Activated T-helper 2 cell treated with anti-CD3 and anti-CD28 coated beads, Interferon-gamma antibody, Interleukin-2, Interleukin-4, amounts not matched to agents 10 μg/mL and 5 μg/mL and 100 μg/mL, durations not matched to agents 14 hours and 24 hours and 36 hours (primary cell): ENCODE measurements at regions not wholly inside any gene's neighbourhood (a gene's known extent, or its start where the extent isn't known, plus 50 kb on each side); places are given as distances from the start of the nearest gene placed in this dataset.
"Not testable (repeated sequence)": the region's sequence is repeated elsewhere in the genome, so short reads cannot be mapped to it uniquely, and the experiment has no call there.

ENCODE experiments used
- DNase-seq: peaks from one replicate; pipeline ENCODE4 v3.0.0; 2021; ENCODE audit warnings: low spot score
- H3K27ac Mint-ChIP-seq: one replicate; pipeline ENCODE4 v1.8.0; 2021; ENCODE audit warnings: mixed read lengths
- H3K27me3 Mint-ChIP-seq: one replicate; pipeline ENCODE4 v1.8.0; 2021; ENCODE audit warnings: low read depth, mixed read lengths
- H3K36me3 Mint-ChIP-seq: one replicate; pipeline ENCODE4 v1.8.0; 2021; ENCODE audit warnings: low read depth, mixed read lengths
- H3K4me1 Mint-ChIP-seq: one replicate; pipeline ENCODE4 v1.8.0; 2021; ENCODE audit warnings: low read depth, mixed read lengths
- H3K4me3 Mint-ChIP-seq: one replicate; pipeline ENCODE4 v1.8.0; 2021; ENCODE audit warnings: low read depth, mild to moderate bottlenecking, moderate library complexity, mixed read lengths
- H3K9me3 Mint-ChIP-seq: one replicate; pipeline ENCODE4 v1.8.0; 2021; ENCODE audit warnings: mixed read lengths
- intact Hi-C: fragments of 100-400 bp; cut with micrococcal nuclease; formaldehyde crosslinking; loops from one replicate; pipeline ENCODE4 v1.15.1; 2023

- no peaks in the 10 kb centered on the region for H3K4me1 Mint-ChIP-seq
- H3K27me3 Mint-ChIP-seq = no peaks in the 10 kb centered on the region
- H3K27ac Mint-ChIP-seq = no peak overlapping the region
- H3K9me3 Mint-ChIP-seq = no peaks in the 10 kb centered on the region
- no peak overlapping the region for H3K4me3 Mint-ChIP-seq
- intact Hi-C loops = no loop called here
- H3K36me3 Mint-ChIP-seq = no peaks in the 10 kb centered on the region
- no peak for DNase-seq
Observed at GRCh38 chr3:81339040-81339845, 422.2 kb downstream of the GBE1 start.

GRCh38 chr3:81336470-81336869 is 425.0 kb downstream of the GBE1 start:
- intact Hi-C loops = no loop called here
- no peak for DNase-seq
- no peaks in the 10 kb centered on the region for H3K36me3 Mint-ChIP-seq
- H3K27me3 Mint-ChIP-seq = no peaks in the 10 kb centered on the region
- H3K4me3 Mint-ChIP-seq = no peak overlapping the region
- no peaks in the 10 kb centered on the region for H3K9me3 Mint-ChIP-seq
- H3K27ac Mint-ChIP-seq = no peak overlapping the region
- H3K4me1 Mint-ChIP-seq = no peaks in the 10 kb centered on the region

GRCh38 chr3:81329835-81330234 is 431.6 kb downstream of the GBE1 start:
- H3K27me3 Mint-ChIP-seq, H3K27ac Mint-ChIP-seq, H3K9me3 Mint-ChIP-seq, H3K4me3 Mint-ChIP-seq, DNase-seq, H3K4me1 Mint-ChIP-seq, intact Hi-C loops, H3K36me3 Mint-ChIP-seq: not testable (repeated sequence)

GRCh38 chr3:81326245-81326644 is 435.2 kb downstream of the GBE1 start:
- Mint-ChIP-seq H3K27ac (no peak overlapping the region), H3K27me3 (no peaks in the 10 kb centered on the region), H3K4me1 (no peaks in the 10 kb centered on the region), H3K36me3 (no peaks in the 10 kb centered on the region), H3K4me3 (no peak overlapping the region), H3K9me3 (no peaks in the 10 kb centered on the region)
- intact Hi-C loops = no loop called here
- no peak for DNase-seq

GRCh38 chr3:81320862-81321261 is 440.6 kb downstream of the GBE1 start:
- intact Hi-C loops = no loop called here
- Mint-ChIP-seq H3K36me3 (no peaks in the 10 kb centered on the region), H3K4me1 (no peaks in the 10 kb centered on the region), H3K4me3 (no peak overlapping the region), H3K27me3 (no peaks in the 10 kb centered on the region), H3K27ac (no peak overlapping the region), H3K9me3 (no peaks in the 10 kb centered on the region)
- no peak for DNase-seq

- H3K36me3 Mint-ChIP-seq = no peaks in the 10 kb centered on the region
- no peak overlapping the region for H3K27ac Mint-ChIP-seq
- no peaks in the 10 kb centered on the region for H3K27me3 Mint-ChIP-seq
- no peaks in the 10 kb centered on the region for H3K4me1 Mint-ChIP-seq
- H3K4me3 Mint-ChIP-seq = no peak overlapping the region
- no peak for DNase-seq
- H3K9me3 Mint-ChIP-seq = no peaks in the 10 kb centered on the region
- intact Hi-C loops = no loop called here
Observed at GRCh38 chr3:81315030-81315429, 446.4 kb downstream of the GBE1 start.

- no peaks in the 10 kb centered on the region for H3K9me3 Mint-ChIP-seq
- no peaks in the 10 kb centered on the region for H3K36me3 Mint-ChIP-seq
- no peaks in the 10 kb centered on the region for H3K4me1 Mint-ChIP-seq
- no peak overlapping the region for H3K27ac Mint-ChIP-seq
- intact Hi-C loops = no loop called here
- DNase-seq = no peak
- H3K27me3 Mint-ChIP-seq = no peaks in the 10 kb centered on the region
- no peak overlapping the region for H3K4me3 Mint-ChIP-seq
Observed at GRCh38 chr3:81311321-81311720, 450.1 kb downstream of the GBE1 start.

GRCh38 chr3:81308306-81308705 is 453.1 kb downstream of the GBE1 start:
- DNase-seq = no peak
- Mint-ChIP-seq H3K27ac (no peak overlapping the region), H3K9me3 (no peaks in the 10 kb centered on the region), H3K4me3 (no peak overlapping the region), H3K27me3 (no peaks in the 10 kb centered on the region), H3K4me1 (no peaks in the 10 kb centered on the region), H3K36me3 (no peaks in the 10 kb centered on the region)
- intact Hi-C loops = no loop called here

- Mint-ChIP-seq H3K4me1 (no peaks in the 10 kb centered on the region), H3K4me3 (no peak overlapping the region), H3K27me3 (no peaks in the 10 kb centered on the region), H3K36me3 (no peaks in the 10 kb centered on the region), H3K9me3 (no peaks in the 10 kb centered on the region), H3K27ac (no peak overlapping the region)
- intact Hi-C loops = no loop called here
- DNase-seq = no peak
Observed at GRCh38 chr3:81307221-81307620, 454.2 kb downstream of the GBE1 start.

- no peaks in the 10 kb centered on the region for H3K4me1 Mint-ChIP-seq
- no peak for DNase-seq
- no peaks in the 10 kb centered on the region for H3K9me3 Mint-ChIP-seq
- no peaks in the 10 kb centered on the region for H3K27me3 Mint-ChIP-seq
- no peaks in the 10 kb centered on the region for H3K36me3 Mint-ChIP-seq
- no peak overlapping the region for H3K27ac Mint-ChIP-seq
- H3K4me3 Mint-ChIP-seq = no peak overlapping the region
- intact Hi-C loops = loop anchor here (5.0 kb wide), 1 partner anchor 184 kb away; no protein-coding TSS in a partner anchor
Observed at GRCh38 chr3:81303321-81303720, 458.1 kb downstream of the GBE1 start.

- Mint-ChIP-seq H3K4me1 (no peaks in the 10 kb centered on the region), H3K4me3 (no peak overlapping the region), H3K9me3 (no peaks in the 10 kb centered on the region), H3K27me3 (no peaks in the 10 kb centered on the region), H3K27ac (no peak overlapping the region), H3K36me3 (no peaks in the 10 kb centered on the region)
- intact Hi-C loops = loop anchor here (5.0 kb wide), 1 partner anchor 185 kb away; no protein-coding TSS in a partner anchor
- DNase-seq = no peak
Observed at GRCh38 chr3:81302045-81302444, 459.4 kb downstream of the GBE1 start.

- no peaks in the 10 kb centered on the region for H3K36me3 Mint-ChIP-seq
- intact Hi-C loops = loop anchor here (5.0 kb wide), 1 partner anchor 186 kb away; no protein-coding TSS in a partner anchor
Observed at GRCh38 chr3:81301230-81301629, 460.2 kb downstream of the GBE1 start.

GRCh38 chr3:81300324-81300927 is 461.0 kb downstream of the GBE1 start:
- H3K4me1 Mint-ChIP-seq = no peaks in the 10 kb centered on the region
- intact Hi-C loops = loop anchor here (5.0 kb wide), 1 partner anchor 187 kb away; no protein-coding TSS in a partner anchor
- no peak overlapping the region for H3K27ac Mint-ChIP-seq
- no peak overlapping the region for H3K4me3 Mint-ChIP-seq
- H3K36me3 Mint-ChIP-seq = no peaks in the 10 kb centered on the region
- H3K27me3 Mint-ChIP-seq = no peaks in the 10 kb centered on the region
- DNase-seq = no peak
- H3K9me3 Mint-ChIP-seq = no peaks in the 10 kb centered on the region

More at GRCh38 chr3:81301230-81301629, 460.2 kb downstream of the GBE1 start:
- DNase-seq = no peak
- Mint-ChIP-seq H3K9me3 (no peaks in the 10 kb centered on the region), H3K27me3 (no peaks in the 10 kb centered on the region), H3K4me1 (no peaks in the 10 kb centered on the region), H3K27ac (no peak overlapping the region), H3K4me3 (no peak overlapping the region)
